NCI-H2107 treated with DMSO at 0.1 percent for 48 hours (cell line): ENCODE measurements at regions not wholly inside any gene's neighbourhood (a gene's known extent, or its start where the extent isn't known, plus 50 kb on each side); places are given as distances from the start of the nearest gene placed in this dataset.

Source experiments
- DNase-seq: peaks from one replicate; lab custom pipeline; 2025; ENCODE audit not compliant: unreplicated experiment; lab: John Stamatoyannopoulos, UW

DNA sequence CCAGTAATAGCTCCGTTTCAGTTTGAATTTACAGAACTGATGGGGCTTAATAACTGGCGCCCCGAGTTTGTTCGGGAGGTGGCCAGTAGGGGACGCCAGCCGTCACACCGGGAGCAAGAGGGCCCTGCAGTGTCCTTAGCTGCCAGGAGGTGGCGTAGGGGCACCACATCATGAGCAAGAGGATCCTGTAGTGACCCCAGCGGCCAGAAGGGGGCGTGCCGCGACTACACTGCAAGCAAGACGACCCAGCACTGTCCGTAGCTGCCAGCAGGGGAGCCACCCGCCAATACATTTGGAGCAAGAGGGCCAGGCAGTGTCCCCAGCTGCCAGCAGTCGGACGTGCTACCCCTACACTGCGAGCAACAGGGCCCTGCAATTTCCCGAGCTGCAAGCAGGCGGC is 663.7 kb upstream of the B3GAT1 start:
- no peak for DNase-seq

GRCh38 chr11:135074397-135074998 is 662.5 kb upstream of the B3GAT1 start:
- peak; percentile 2 for DNase-seq

DNA sequence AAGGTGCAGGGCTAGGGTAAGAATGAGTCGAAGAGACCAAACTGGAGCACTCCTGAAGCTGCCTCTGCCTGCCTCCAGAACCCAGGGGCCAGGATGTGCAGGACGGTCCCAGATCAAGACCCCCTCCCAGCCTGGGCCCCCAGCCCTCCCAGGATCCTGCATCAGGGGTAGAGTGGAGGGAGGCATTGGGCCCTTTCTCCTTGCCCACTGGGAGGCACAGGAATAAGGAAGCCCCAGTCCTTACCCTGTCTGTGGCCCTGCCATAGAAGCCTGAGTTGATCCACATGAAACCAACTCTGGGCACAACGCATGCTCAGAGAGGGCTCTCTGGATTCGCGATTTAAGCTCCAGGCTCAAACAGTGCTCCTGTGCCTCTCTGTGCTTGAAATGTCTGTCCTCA is 661.8 kb upstream of the B3GAT1 start:
- DNase-seq, result no peak

DNA sequence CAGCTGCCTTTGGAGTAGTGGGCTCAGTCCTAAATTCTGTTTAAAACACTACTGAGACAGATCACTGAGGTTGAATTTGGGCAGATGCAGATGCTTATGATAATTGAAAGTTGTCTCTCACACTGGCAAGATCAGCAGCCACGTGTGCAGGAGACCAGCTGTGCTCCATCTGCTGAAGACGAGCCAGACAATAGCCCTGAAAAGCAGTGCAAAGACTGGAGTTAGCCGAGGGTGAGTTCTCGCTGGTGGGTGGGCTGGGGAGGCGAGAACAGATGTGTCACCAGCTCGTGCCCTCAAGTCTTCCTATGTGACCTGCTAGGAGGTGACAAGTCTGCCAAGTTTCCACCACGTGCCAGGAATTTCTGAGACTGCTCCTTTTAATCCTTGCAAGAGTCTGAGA is 661.3 kb upstream of the B3GAT1 start:
- DNase-seq, result no peak

- DNase-seq, result no peak
These were observed 657.8 kb upstream of the B3GAT1 start for GRCh38 chr11:135069890-135070289.

DNA sequence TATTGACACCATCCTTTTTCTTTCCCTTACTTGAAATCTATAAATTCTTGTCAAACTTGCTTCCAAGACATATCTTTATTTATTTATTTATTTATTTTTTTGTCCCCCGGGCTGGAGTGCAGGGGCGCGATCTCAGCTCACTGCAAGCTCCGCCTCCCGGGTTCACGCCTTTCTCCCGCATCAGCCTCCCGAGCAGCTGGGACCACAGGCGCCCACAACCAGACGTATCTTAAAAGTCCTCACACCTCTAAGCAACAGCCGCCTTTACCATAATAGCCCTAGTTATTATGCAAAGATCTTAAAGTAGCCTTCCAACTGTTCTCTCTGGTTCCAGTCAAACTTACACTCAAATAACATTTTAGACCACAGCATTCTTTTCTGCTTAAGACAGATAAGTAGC is 657.0 kb upstream of the B3GAT1 start:
- DNase-seq, result no peak

DNA sequence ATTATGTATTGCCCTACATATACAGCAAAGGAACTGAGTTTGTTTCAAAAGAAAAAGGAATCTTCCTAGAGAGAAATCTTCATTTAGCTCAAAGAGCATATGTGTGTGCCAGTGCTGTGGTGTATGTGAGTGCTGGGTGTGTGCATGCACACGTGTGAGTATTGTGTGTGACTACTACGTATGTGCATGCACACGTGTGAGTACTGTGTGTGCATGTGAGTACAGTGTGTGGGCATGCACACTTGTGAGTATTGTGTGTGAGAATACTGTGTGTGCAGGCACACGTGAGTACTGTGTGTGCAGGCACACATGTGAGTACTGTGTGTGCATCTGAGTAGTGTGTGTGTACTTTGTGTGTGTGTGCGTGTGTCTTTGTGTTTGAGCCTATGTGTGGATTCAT is 651.0 kb upstream of the B3GAT1 start:
- no peak for DNase-seq

DNA sequence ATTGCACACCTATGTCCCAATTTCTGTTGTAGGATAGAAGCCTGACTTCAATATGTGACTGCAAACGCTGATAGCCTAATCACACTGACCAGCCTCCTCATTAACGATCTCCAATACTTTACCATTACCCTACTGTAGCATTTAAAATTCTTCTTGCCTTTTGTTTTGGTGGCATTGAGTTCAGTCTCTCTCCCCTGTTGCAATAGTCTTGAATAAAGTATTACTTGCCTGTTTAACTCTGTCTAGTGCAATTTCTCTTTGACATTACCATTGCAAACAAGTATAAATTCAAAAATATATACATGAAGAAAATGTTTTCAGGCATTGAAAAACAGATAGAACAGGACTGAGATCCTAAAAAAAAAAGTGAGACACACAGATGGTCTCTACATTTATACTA is 649.1 kb upstream of the B3GAT1 start:
- DNase-seq, result no peak

GRCh38 chr11:135046986-135047385 is 634.9 kb upstream of the B3GAT1 start:
- no peak for DNase-seq

DNA sequence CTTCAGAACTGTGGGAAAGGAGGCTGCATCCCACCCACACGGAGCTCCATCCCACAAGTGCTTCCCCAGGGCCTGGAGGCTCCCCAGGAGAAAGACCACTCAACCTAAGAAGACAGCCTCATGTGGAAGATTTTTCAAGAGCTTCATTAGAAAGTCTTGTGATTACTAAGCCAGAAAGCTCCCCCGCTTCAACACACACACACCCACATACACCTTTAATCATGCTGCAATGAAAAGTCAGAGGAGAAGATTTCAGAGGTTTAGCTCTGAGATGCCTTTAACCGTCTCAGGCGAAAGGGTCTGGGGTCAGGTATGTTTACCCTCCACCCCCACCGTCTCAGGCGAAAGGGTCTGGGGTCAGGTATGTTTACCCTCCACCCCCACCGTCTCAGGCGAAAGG is 634.5 kb upstream of the B3GAT1 start:
- DNase-seq, result no peak

- DNase-seq, result no peak
These were observed 631.4 kb upstream of the B3GAT1 start for GRCh38 chr11:135043434-135043833.

GRCh38 chr11:135037828-135038227 is 625.8 kb upstream of the B3GAT1 start:
- no peak for DNase-seq

- DNase-seq, result no peak
These were observed 624.7 kb upstream of the B3GAT1 start for GRCh38 chr11:135036488-135037297.

DNA sequence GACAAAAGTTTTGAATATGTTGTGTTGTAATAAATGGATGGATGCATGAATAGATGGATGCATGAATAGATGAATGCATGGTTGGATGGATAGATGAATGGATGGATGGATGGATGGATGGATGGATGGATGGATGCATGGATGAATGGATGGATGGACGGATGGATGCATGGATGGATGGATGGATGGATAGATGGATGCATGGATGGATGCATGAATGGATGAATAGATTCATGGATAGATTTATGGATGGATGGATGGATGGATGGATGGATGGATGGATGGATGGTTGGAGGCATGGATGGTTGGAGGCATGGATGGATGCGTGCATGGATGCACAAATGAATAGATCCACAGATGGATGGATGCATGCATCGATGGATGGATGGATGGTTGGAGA is 623.2 kb upstream of the B3GAT1 start:
- no peak for DNase-seq

- DNase-seq, result peak; percentile 2
These were observed 621.5 kb upstream of the B3GAT1 start for GRCh38 chr11:135033540-135033939.

- no peak for DNase-seq
These were observed 619.4 kb upstream of the B3GAT1 start for GRCh38 chr11:135031205-135031989.

DNA sequence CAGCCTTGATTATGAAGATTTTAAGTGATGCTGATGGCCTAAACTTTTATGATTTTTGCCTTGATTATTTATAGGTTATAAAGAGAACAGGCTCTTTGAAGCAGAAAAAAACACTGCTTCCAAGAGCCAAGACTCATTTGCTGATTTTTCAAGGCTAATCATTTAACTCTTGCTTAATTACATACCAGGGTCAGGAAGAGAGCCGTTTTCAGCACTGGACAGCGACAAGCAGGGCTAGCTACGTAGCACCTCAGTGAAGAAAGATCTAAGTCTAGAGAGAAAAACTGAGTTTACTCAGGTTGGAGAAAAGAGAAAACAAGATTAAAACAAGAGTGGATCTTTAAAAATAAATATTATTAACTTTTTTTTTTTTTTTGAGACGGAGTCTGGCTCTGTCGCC is 615.4 kb upstream of the B3GAT1 start:
- no peak for DNase-seq

DNA sequence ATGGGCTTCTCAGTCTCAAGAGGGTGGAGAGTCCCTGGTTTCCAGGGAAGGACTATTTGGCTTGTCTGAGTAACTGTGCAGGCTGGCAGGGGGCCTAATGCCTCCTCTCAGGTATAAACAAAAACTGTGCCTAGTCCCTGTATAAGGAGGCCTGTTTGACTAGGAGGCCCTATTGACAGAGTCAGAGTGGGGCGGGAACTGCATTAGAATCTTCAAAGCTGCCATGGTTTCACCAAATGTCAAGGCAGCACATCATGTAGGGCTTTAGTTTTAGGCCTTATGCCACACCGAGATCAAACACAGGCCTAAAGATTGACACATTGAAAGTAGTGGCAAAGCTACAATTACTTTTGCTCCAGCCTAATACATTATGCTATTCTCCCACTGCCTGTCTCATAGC is 611.5 kb upstream of the B3GAT1 start:
- DNase-seq, result no peak

GRCh38 chr11:135022454-135022853 is 610.4 kb upstream of the B3GAT1 start:
- DNase-seq, result no peak

GRCh38 chr11:135019899-135020298 is 607.9 kb upstream of the B3GAT1 start:
- no peak for DNase-seq

GRCh38 chr11:135019343-135019871 is 607.4 kb upstream of the B3GAT1 start:
- no peak for DNase-seq

DNA sequence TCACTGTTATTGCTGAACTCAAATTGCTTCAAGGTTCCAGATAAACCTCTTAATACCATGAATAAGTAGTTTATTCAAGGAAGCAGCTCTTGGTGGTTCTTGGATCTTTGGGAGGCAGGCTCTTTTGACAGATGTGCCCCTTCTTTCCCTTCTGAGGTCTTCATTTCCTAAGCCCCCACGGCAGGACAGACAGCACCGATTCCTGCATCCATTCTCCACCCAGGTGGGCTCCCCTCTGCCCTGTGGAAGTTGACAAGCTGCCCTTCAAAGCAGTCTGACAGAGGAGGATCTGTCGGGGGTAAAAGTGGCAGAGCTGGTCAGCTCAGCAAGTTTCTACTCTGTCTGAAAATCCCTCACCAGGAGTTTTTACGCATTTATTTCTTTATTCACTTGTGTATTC is 605.3 kb upstream of the B3GAT1 start:
- no peak for DNase-seq
